HG02623 (cell line): ENCODE measurements at regions not wholly inside any gene's neighbourhood (a gene's known extent, or its start where the extent isn't known, plus 50 kb on each side); places are given as distances from the start of the nearest gene placed in this dataset.

ENCODE experiments used
- ATAC-seq: cut with Tn5 transposase; IDR thresholded peaks from one replicate; pipeline ENCODE4 v1.9.1; 2021; ENCODE audit warnings: moderate library complexity; ENCODE audit not compliant: unreplicated experiment

DNA sequence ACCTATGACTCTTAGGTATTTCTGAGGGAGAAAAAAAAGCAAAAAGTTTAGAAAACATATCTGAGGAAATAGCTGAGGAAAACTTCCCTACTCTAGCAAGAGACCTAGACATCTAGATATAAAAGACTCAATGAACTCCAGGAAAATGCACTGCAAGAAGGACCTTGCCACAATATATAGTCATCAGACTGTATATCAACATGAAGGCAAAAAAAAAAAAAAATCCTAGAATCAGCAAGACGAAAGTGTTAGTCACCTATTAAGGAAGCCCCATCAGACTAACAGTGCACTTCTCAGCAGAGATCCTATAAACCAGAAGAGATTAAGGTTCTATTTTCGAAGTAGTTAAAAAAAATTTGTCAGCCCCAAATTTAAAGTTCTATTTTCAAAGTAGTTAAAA is 166.2 kb downstream of the TMEM38B start:
- ATAC-seq = no peak

GRCh38 chr9:105861972-105862371 is 167.6 kb downstream of the TMEM38B start:
- ATAC-seq = no peak

DNA sequence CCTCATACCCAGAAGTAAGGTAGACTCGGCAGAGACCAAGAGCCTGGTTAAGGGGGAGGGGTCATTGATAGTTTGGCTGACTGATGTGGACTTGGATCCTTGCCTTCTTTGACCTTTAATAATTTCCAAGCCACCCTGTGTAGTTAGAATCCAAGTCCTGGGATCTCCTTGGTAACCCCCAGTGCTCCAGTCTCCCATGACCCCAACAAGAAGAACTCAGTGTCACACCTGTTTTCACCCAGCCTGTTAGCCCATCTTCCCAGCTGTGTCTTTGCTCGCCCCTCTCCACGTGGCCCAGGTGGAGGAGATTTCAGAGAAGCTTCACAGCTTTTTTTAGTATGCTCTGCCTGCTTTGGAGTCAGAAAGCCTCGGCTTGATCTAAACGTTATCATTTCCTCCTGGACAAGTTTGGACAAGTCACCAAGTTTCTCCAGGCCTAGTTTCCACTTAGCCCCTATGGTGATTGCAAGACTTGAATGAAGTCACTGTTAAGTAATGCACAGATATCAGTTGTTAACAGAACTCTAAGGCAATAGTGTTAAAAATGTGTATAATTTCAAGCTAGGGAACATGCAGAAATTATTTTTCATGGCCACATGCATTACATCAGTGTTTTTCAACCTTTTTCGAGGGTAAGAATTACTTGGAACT is 170.0 kb downstream of the TMEM38B start:
- ATAC-seq = no peak

- no peak for ATAC-seq
Measured at GRCh38 chr9:105865285-105865684, 170.9 kb downstream of the TMEM38B start.

DNA sequence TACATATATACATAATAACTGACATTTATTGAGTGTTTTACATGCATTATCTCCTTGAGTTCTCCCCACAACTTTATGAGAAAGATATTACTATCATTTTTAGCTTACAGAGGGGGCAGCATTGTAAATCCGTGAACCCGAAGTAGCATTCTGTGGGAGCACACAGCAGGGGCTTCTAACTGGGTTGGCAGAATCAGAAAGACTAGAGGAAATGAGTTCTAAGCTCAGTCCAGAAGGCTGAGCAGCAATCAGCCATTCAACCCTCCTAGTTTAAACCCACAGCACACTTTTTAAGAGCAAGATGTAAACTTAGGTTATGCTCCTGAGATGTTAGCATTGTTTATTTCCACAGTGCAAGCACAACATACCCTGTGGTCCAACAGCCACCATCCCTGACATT is 177.2 kb downstream of the TMEM38B start:
- no peak for ATAC-seq

- no peak for ATAC-seq
Measured at GRCh38 chr9:105873801-105874200, 179.5 kb downstream of the TMEM38B start.

DNA sequence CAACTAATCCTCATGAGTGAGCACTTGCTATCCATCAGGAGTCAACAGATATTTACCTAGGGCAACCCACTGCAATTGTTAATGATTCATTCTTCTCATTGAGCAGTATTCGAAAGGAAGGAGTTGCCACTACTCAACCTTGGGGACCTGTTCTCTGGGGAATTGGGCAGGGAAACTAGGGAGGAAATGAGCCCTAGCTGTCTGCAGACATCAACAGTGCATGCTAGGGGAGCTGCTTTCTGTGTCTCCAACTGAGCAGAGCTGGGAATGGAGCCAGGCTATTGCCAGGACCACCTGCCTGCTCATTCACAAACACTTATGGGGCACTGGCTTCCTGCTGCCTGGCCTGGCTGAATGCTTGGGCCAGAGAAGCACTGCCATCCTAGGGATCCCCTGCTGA is 183.4 kb downstream of the TMEM38B start:
- peak; percentile 46 for ATAC-seq

DNA sequence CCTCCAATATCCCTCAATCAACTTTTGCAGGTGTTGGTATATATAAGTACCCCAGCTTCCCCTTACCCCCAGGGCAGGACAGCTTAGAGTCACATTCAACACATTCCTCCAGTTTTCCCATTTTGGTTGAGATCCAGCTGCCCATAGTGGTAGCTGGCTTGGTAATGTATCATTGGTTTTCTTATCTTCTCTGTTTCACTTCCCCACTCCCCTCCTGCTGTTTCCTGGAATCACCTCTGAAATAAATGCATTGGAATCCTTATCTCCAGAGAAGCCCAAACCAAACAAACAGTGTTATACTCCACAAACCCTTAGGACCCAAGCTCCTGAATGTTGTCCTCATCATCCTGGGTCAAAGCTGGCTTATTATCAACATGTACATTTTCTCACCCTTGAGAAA is 184.8 kb downstream of the TMEM38B start:
- ATAC-seq = no peak

DNA sequence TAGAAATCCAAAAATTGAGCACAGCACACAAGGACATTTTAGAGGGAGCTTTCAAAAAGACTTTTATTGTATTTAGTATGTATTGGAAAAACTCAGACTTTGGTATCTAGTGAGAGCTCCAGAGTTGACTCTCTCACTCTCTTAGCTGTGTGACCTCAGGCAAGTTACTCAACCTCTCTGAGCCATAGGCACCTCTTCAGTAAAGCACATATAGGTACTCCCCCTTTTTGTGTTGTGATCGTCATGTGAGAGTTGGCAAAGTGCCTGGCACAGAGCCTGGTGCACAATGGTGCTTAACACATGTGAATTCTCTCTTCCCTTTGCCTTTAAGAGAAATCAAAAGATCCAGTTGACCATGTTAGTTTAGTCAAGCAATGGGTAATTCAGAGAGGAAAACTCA is 186.2 kb downstream of the TMEM38B start:
- no peak for ATAC-seq

DNA sequence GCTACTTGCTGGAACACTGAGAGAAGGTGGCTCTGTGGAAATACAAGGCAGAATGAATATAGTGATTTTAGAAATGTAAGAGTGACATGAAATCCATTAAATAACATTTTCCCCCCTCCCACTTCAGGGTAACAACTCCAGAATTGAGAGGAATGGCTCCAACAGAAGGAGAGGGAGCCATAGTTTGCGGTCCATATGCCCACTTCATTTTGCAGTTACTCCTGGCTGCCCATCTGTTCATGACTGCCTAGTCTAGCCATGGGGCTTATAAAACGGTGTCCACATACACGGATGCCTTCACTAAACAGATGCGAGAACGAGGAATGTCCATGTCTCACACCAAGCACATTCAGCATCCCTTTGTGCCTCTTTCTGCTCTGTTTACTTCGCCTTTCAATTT is 186.7 kb downstream of the TMEM38B start:
- ATAC-seq = no peak

- peak; percentile 61 for ATAC-seq
Measured at GRCh38 chr9:105881654-105882349, 187.5 kb downstream of the TMEM38B start.

GRCh38 chr9:105883847-105884246 is 189.5 kb downstream of the TMEM38B start:
- ATAC-seq = peak; percentile 90

DNA sequence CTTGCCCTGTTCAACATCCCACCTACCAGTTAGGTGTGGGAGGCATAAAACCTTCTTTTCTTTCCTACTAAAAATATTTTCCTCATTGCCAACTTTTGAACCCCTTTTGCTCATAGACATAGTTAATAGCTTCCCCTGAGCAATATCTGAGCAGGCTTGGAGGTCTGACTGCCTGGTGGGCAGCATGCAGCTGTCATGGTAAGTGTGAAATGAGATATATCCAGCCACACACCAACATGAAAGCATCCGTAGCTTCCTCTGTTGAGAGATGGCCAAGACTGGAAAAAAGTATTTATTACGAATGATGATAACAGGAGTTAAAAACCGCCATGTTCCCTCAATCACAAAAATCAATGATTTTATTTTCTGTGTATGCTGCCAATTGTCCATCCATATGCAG is 190.1 kb downstream of the TMEM38B start:
- no peak for ATAC-seq

DNA sequence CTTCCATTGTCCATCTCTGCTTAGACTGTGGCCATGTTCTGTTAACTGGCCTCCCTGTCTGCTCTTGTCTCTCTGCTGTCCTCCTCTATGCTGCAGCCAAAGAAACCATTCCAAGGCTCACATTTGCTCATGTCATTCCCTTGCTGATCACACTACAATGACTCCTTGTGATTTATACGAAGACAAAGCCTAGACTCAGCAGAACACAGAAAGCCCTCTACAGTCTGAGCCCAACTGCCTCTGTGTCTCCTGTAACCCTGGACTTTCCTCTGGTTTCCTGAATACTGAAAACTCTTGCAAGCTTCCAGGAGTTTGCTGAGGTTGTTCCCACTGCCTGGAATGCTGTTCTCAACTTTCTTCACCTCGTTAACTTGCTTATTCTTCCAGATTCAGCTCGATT is 191.8 kb downstream of the TMEM38B start:
- ATAC-seq = no peak

GRCh38 chr9:105887679-105888078 is 193.3 kb downstream of the TMEM38B start:
- ATAC-seq = no peak

DNA sequence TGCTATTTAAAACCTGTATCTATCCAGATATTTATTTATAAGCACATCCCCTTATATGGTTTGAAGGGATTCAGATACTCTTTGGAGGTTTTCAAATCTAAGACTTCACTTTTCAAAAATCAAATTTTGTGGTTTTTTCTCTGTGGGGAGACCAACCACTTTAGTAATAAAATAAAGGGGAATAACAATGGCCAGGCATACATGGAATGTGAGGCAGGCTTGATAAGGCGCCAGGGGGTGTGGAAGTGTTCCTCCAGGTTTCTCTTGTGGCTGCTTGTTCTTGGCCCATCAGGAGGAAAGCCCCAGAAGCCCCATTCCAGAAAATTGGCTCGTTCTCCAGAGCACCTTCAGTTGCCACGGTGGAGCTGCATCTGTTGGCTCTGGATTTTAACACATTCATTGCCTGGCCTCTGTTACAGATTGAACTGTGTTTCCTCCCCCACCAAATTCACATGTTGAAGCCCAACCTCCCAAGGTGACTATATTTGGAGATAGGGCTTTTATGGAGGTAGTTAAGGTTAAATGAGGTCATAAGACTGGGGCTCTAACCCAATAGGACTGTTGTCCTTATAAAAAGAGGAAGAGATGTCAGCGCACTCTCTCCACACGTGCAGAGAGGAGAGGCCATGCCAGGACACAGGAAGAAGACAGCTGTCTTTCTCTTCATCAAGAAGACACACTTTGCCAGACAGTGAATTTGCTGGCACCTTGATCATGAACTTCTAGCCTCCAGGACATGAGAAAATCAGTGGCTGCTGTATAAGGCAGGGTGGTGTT is 195.9 kb downstream of the TMEM38B start:
- no peak for ATAC-seq

- no peak for ATAC-seq
Measured at GRCh38 chr9:105900123-105900522, 205.8 kb downstream of the TMEM38B start.

- peak; percentile 83 for ATAC-seq
Measured at GRCh38 chr9:105901514-105902109, 207.3 kb downstream of the TMEM38B start.

DNA sequence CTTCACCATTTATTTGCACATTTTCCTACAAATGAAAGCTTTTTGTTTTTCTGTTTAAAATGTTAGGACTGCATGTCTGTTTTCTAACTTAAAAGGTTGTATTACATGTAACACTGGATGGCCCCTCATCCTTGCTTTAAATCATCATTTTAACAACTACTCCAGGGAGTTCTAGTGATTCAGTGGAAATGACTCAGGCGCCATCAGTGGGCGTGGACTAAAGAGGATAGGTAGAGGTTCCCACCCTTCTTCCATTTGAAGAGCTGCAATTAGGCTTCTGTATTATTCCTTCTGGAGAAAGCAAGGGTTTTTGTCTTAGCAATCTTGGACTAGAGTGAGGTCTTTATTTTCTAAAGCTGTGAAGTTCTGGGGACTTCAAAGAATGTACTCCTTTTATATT is 213.7 kb downstream of the TMEM38B start:
- ATAC-seq = no peak

DNA sequence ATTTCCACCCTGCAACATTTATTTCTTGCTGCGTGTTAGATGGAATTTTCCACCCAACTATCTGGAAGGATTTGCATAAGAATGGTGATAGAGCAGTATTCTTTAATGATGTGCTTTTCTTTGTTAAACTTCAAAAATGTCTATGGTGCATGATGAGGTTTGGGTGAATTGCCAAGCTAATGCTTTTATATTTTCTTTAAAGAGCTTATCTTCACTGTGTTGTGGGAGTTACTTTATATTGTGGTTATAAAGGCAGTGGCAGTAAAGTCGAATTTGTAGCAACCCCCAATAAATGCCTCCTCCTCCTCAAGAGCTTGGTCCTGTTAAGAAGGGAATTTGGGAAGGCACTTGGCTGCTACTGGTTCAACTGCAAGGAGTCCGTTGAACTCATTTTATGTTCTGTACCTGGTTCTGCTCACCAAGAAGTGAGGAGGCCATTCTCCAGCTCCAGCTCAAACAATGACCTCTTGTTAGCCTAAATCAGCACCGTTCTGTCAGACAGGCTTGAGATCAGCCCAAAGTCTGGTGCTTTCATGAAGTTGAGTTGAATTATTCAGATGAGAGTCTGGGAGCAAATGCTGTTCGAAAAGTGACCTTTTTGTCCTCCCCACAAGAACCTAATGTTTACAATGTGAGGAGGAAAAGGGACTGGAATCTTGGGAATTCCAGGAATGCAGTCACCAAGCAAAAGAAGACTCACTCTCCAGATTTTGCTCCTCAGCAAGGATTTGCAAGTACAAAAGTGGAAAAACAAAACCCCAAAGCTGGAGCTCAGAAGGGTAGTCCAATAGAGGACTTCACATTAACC is 217.0 kb downstream of the TMEM38B start:
- ATAC-seq = no peak
